Stimulated activated CD8-positive, alpha-beta memory T cell treated with anti-CD3 and anti-CD28 coated beads, Interleukin-7, amount 100 ng/mL, for 4 hours (primary cell): ENCODE measurements at regions not wholly inside any gene's neighbourhood (a gene's known extent, or its start where the extent isn't known, plus 50 kb on each side); places are given as distances from the start of the nearest gene placed in this dataset.

Experiments
- DNase-seq, 2 donors: peaks; one replicate each; pipeline ENCODE4 v3.0.0-alpha.2; 2020; ENCODE audit warnings: low read depth in 2 of 2

DNA sequence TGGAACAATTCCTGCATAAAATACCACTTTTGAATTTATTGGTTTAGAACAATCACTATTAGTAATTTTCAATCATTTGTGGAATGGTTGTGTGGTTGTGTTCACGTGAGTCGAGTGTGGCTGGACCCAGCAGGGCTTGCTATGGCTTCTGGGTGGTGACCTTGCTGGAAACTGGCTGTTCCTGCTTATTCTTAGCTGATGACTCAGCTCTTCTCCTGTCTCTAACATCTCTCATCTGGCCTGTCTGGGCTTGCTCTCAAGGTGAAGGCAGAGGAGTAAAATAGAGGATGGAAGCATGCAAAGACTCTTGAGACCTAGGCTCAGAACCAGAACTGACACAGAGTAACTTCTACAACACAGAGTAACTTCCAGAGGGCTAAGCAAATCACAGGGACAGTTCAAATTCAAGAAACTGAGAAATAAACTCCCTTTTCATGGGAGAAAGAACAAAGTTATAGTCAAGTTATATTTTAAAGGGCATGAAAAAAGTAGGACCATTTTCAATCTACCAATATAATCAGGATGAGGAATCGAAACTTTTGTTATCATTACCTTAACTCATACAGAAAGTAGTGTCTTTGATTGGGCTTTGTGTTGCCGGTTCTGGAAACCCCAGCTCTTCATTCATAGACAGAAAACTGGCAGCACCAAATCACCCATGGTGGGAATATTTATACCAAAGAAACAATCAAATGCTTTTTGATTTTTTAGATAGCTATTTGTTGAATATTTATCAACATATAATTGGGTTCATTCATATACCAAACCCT is 665.1 kb downstream of the CDH18 start:
- no peak for DNase-seq

DNA sequence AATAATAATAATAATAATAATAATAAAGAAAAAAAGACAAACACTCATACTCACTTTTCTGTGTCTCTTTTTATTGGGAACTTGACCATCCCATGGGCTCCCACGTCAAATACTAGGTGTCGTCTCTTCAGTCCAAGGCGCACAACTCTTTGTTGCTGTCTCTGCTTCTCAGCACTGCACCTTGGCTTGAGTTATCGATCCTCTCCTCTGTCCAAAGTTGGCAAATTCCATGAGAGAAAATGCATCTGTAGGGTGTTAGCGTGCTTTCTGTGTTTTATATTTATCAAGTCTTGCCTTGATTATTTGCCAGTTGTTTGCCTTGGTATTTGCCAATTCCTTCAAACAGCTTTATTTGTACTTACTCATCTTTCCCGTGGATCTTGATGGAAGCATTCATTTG is 653.7 kb downstream of the CDH18 start:
- no peak for DNase-seq

- DNase-seq, result no peak
Measured at GRCh38 chr5:19342942-19343341, 645.1 kb downstream of the CDH18 start.

DNA sequence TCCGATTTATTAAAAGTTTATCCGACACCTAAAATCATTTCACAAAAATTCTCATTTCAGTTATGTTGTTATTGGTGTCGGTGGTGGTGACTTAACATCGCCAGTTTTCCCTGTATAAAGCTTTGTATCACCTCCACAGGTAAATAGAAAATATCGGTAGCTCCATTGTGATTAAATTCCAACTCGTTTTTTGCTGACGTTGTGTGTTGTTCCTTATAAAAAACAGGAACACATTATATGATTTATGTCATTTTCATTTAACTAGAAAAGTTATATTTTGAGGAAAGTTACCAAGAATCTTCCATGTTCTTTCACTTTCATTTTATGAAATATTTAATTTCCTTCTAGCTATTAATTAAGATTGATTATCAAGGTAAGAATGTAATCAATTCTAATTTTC is 635.9 kb downstream of the CDH18 start:
- DNase-seq, result no peak

- DNase-seq, result no peak
Measured at GRCh38 chr5:19369048-19369447, 619.0 kb downstream of the CDH18 start.

DNA sequence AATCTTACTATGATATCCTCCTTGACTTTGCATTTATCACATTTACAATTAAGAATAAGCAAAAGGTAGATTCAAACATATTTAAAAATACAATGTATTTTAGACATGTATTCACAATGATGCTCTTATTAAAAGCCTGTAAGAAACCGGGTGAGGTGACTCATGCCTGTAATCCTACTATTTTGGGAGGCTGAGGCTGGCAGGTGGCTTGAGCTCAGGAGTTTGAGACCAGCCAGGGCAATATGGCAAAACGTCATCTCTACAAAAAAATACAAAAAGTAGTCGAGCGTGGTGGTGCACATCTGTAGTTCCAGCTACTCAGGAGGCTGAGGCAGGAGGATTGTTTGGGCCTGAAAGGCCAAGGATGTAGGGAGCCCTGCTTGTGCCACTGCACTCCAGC is 618.4 kb downstream of the CDH18 start:
- no peak for DNase-seq

DNA sequence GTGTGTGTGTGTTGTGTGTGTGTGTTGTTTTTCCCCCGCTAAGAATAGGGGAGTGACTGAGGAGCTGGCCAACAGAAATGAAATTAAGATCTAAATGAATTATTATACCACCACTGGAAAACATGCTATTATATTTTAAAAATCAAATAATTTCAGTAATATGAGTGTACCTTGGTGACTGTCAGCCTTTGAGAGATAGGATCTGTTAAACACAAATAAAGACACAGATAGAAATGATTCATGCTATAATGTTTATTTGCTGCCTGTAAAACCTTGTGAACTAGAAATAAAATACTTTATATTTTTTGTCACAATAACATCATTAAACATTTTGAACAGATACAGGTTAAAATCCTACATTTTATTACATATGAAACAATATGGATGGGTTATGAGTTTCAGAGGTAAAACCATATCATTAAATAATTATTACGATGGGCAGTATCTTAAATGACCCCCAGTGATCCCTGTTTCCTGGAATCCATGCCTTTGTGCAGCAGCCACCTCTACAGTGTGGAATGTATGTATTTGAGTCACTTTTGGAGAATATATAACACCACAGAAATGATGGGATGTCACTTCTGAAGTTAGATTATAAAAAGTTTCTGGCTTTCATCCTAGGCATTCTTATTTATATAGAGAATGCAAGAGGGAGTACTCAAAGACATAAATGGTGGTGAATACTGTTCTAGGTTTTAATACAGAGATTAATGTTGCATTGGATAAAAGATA is 617.2 kb downstream of the CDH18 start:
- no peak for DNase-seq

DNA sequence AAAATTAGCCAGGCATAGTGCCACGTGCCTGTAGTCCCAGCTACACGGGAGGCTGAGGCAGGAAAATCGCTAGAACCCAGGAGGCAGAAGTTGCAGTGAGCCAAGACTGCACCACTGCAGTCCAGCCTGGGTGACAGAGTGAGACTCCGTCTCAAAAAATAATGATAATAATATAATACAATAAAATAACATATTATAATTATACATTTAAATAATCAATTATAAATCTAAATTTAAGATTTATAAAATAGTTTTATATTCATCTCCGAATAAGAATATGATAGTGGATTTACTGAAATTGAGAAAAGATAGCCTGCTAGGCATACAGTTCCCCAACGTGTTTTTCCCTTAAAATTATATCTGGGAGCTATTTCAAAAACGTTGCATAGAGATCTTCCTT is 599.6 kb downstream of the CDH18 start:
- DNase-seq, result no peak

GRCh38 chr5:19401032-19401431 is 587.0 kb downstream of the CDH18 start:
- DNase-seq, result no peak

DNA sequence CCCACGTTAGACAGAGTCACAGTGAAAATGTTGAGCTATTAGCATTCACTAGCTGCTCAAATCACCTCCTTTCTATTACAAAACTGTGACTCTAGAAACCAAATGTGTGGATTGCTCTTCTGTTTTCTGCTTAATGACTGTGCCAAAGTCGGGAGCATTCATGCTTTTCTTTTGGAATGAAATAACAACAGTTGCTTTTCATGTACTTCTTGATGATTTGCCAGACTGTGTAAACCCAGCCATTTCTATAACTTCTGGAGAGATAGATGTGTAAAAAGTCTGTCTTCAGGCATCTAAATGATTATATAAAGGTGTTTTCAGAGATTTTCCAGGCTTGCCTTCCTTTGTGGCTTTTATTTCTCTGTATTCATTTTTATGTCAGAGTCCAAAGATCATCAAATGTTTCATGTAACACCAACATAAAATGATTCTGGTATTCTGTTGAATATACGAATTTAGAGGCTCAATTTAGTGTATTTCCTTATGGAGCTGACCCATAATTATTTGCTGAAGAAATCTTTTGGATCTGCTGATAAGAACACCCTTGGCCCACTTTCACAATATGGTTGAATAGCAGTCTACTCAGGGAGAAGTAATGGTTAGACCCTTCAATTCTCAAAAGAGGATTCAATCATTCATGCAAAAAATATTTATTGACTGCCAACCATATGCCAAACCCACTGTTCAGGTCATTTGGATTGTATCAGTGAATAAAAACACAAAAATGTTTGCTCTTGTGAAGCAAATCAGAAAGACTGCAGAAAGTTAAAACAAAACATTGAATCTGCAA is 581.2 kb downstream of the CDH18 start:
- no peak for DNase-seq

- no peak for DNase-seq
Measured at GRCh38 chr5:19408149-19408548, 579.9 kb downstream of the CDH18 start.

- no peak for DNase-seq
Measured at GRCh38 chr5:19411936-19412335, 576.1 kb downstream of the CDH18 start.
